ENCODE measurements at regions not wholly inside any gene's neighbourhood (a gene's known extent, or its start where the extent isn't known, plus 50 kb on each side); places are given as distances from the start of the nearest gene placed in this dataset.
"Not testable (repeated sequence)": the region's sequence is repeated elsewhere in the genome, so short reads cannot be mapped to it uniquely, and the experiment has no call there.

DNA sequence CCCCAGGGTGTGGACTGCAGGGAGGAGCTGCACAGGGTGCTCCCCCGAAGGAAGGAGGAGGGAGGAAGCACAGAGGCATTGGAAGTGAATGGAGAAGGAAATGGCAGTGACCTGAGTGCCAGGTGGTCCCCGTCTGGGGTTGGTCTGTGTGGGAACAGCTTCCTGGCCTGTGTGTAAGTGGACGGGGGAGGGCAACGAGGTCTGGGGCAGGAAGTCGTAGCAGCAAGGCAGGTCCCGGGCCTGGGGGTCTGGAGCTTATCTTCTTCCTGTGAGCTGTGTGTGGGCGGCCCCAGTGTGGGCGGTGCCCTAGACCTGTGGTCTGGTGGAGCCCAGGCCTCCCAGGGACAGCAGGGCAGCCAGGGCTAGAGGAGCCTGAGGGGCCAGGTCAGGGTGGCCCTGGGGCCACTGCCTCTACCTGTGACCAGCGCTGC is 382.1 kb downstream of the TMEM121 start:
- no peak overlapping the region for H3K4me3 Mint-ChIP-seq (ENCODE audit: low read depth)
- H3K36me3 Mint-ChIP-seq (ENCODE audit: insufficient read depth) = peaks cover 1% of the 10 kb centered on the region
- peaks cover 25% of the 10 kb centered on the region for H3K9me3 Mint-ChIP-seq (ENCODE audit: low read depth)
- no peaks in the 10 kb centered on the region for H3K4me1 Mint-ChIP-seq (ENCODE audit: low read depth)
- TF ChIP-seq, protein P1, sequence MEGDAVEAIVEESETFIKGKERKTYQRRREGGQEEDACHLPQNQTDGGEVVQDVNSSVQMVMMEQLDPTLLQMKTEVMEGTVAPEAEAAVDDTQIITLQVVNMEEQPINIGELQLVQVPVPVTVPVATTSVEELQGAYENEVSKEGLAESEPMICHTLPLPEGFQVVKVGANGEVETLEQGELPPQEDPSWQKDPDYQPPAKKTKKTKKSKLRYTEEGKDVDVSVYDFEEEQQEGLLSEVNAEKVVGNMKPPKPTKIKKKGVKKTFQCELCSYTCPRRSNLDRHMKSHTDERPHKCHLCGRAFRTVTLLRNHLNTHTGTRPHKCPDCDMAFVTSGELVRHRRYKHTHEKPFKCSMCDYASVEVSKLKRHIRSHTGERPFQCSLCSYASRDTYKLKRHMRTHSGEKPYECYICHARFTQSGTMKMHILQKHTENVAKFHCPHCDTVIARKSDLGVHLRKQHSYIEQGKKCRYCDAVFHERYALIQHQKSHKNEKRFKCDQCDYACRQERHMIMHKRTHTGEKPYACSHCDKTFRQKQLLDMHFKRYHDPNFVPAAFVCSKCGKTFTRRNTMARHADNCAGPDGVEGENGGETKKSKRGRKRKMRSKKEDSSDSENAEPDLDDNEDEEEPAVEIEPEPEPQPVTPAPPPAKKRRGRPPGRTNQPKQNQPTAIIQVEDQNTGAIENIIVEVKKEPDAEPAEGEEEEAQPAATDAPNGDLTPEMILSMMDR (IDR thresholded peaks at IDR 0.05; ENCODE audit: unreplicated experiment) = no peak
- H3K27ac Mint-ChIP-seq = no peak overlapping the region
- H3K27me3 Mint-ChIP-seq = no peaks in the 10 kb centered on the region
- DNase-seq (ENCODE audit: low spot score, unreplicated experiment) = no peak

GRCh38 chr14:105909046-105909827 is 382.9 kb downstream of the TMEM121 start:
- Mint-ChIP-seq H3K4me1 (ENCODE audit: low read depth) (no peaks in the 10 kb centered on the region), H3K27me3 (no peaks in the 10 kb centered on the region), H3K4me3 (ENCODE audit: low read depth) (no peak overlapping the region), H3K36me3 (ENCODE audit: insufficient read depth) (peaks cover 1% of the 10 kb centered on the region), H3K27ac (no peak overlapping the region), H3K9me3 (ENCODE audit: low read depth) (peaks cover 25% of the 10 kb centered on the region)
- DNase-seq (ENCODE audit: low spot score, unreplicated experiment) = no peak
- TF ChIP-seq, protein P1 (IDR thresholded peaks at IDR 0.05; ENCODE audit: unreplicated experiment) = no peak

DNA sequence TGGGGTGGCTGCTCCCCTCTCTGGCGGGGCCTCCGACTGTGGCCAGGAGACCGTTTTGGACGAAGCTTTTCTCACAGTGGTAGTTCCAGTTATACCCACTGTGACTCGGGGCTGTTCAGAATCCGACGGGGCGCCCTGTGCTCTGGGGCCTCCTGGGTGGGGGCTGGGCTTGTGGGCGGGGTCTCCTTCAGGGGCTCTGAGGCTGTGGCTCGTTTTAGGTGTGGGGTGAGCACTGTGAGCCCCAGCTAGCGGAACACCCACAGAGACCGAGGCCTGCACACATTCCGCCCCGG is 383.4 kb downstream of the TMEM121 start:
- H3K4me3 Mint-ChIP-seq (ENCODE audit: low read depth); DNase-seq (ENCODE audit: low spot score, unreplicated experiment); H3K4me1 Mint-ChIP-seq (ENCODE audit: low read depth); H3K27ac Mint-ChIP-seq; H3K36me3 Mint-ChIP-seq (ENCODE audit: insufficient read depth); H3K27me3 Mint-ChIP-seq: not testable (repeated sequence)
- H3K9me3 Mint-ChIP-seq (ENCODE audit: low read depth) = peaks cover 27% of the 10 kb centered on the region

DNA sequence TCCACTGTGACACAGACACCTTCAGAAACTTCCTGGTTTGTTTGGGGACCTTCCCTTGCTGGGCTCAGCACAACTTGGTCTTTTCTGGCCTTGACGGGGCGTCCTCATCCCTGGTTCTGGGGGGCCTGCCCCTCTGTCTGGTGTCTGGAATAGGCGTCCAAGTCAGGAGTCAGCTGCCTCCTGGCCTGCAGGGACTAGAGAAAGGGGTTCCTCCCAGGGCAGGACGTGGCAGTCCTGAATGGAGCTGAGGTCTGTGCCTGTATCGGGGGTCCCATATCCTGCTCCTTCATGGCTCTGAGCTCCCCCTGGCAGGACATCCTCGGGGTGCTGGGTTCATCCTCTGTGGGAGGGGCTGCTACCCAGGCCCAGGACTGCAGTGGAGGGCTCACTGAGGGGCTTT is 384.0 kb downstream of the TMEM121 start:
- peaks cover 29% of the 10 kb centered on the region for H3K9me3 Mint-ChIP-seq (ENCODE audit: low read depth)
- H3K4me1 Mint-ChIP-seq (ENCODE audit: low read depth) = no peaks in the 10 kb centered on the region
- TF ChIP-seq, protein P1 (IDR thresholded peaks at IDR 0.05; ENCODE audit: unreplicated experiment) = no peak

DNA sequence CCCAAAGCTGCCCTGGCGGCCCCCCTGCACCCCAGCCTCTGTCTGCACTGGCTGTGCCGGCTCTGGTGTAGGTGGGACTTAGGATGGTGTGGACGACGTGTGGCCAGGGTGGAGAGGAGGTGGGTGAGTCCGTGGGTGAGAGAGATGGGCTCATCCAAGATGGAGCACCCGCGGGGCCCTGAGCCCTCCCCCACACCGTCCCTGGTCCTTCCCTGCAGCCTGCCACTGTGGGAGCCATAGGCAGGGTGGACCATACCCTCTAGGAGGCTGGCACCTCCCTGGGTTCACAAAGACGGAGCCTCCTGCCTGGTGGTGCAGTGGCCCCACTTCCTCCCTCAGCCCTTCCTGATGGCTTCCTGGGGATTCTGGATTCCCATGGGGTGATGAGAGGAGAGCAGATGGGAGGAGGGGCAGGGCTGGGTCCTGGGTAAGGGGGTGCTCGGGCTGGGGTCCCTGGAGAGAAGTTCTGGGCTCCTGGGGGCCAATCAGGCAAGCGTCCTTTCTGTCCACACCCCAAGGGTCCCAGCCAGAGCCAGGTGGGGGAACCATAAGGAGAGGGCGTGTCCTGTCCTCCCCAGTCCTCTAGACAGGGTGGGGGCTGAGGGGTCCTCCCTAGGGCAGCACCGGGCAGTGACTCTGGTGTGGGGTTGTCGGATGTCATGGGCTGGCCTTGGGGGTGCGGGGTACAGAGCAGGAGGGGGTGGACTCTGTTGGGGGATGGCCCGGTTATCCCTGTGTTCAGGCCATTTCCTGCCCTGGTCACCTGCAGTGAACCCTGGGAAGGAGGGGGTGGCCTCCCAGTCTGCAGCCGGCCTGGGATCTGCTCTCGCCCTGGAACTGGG is 384.8 kb downstream of the TMEM121 start:
- Mint-ChIP-seq H3K27me3 (no peaks in the 10 kb centered on the region), H3K4me1 (ENCODE audit: low read depth) (no peaks in the 10 kb centered on the region), H3K36me3 (ENCODE audit: insufficient read depth) (no peaks in the 10 kb centered on the region), H3K9me3 (ENCODE audit: low read depth) (peaks cover 32% of the 10 kb centered on the region), H3K4me3 (ENCODE audit: low read depth) (no peak overlapping the region), H3K27ac (no peak overlapping the region)
- TF ChIP-seq, protein P1 (IDR thresholded peaks at IDR 0.05; ENCODE audit: unreplicated experiment) = no peak
- DNase-seq (ENCODE audit: low spot score, unreplicated experiment) = no peak

More for the DNA sequence above, 384.0 kb downstream of the TMEM121 start:
- H3K36me3 Mint-ChIP-seq (ENCODE audit: insufficient read depth) = peaks cover 1% of the 10 kb centered on the region
- no peak for DNase-seq (ENCODE audit: low spot score, unreplicated experiment)
- H3K27me3 Mint-ChIP-seq = no peaks in the 10 kb centered on the region
- no peak overlapping the region for H3K27ac Mint-ChIP-seq
- H3K4me3 Mint-ChIP-seq (ENCODE audit: low read depth) = no peak overlapping the region

GRCh38 chr14:105911848-105912292 is 385.5 kb downstream of the TMEM121 start:
- H3K4me1 Mint-ChIP-seq (ENCODE audit: low read depth); DNase-seq (ENCODE audit: low spot score, unreplicated experiment); H3K27ac Mint-ChIP-seq; H3K36me3 Mint-ChIP-seq (ENCODE audit: insufficient read depth); H3K4me3 Mint-ChIP-seq (ENCODE audit: low read depth); H3K27me3 Mint-ChIP-seq: not testable (repeated sequence)
- peaks cover 27% of the 10 kb centered on the region for H3K9me3 Mint-ChIP-seq (ENCODE audit: low read depth)

Data from progenitor cell of endocrine pancreas (in vitro differentiated cells).